ENCODE measurements at regions not wholly inside any gene's neighbourhood (a gene's known extent, or its start where the extent isn't known, plus 50 kb on each side); places are given as distances from the start of the nearest gene placed in this dataset.
"Not testable (repeated sequence)": the region's sequence is repeated elsewhere in the genome, so short reads cannot be mapped to it uniquely, and the experiment has no call there.

- peak; percentile 59 to 61 for DNase-seq
Measured at GRCh38 chr18:961644-962355, 57.1 kb downstream of the ADCYAP1 start.

DNA sequence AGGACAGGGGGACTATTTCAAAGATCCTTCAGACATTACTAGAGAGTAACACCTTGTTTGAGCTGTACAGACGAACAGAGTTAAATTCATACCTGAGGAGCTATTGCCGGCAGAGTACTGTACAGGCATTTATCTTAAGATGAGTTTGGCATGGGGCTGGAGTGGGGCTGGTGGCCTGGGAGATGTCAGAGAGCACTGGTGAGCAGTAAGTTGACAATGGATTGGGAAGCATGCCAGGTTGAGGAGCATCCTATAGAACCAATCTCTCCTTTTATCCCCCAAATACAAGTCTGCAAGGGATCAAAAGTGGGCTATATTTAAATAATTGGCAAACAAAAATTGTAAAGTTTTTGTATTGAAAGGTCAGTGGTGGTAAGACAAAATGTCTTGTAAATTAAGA lies 58.6 kb downstream of the ADCYAP1 start:
- no peak for DNase-seq

DNA sequence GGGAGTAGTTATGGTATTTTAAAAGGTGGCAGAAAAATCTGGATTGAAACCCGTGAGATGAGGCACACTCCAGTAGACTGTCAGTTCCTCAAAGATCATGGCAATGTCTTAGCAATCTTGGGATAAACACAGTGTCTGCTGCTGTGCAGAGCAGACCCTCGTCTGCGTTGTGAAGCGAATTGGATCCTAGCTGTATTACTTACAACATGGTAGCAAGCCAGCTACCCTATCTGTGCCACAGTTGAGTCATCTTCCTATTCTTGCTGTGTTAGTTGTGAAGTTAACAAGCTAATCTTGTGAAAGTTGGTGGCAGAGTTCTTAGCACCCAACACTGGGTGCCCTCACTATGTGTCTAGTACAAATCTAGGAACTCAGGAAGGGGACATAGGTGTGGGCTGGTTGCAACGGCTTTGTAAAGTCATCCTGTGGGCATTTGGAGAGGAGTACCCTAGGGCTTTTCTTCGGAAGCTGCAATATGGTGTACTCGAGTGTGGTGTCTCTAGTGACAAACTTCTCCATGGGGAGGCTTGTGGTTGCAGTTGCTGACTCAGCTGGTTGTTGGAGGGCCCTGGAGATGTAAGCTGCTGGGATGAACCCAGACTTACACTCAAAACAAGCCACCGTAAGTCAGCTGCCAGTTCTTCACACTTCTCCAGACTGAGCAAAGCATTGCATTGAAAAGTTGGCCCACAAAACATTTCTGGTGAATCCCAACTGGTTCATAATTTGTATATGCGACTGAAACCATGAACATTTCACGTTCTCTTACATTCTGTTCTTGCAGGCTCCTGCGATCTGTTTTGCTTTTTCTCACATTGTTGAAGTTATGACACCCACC lies 61.5 kb downstream of the ADCYAP1 start:
- no peak for DNase-seq

DNA sequence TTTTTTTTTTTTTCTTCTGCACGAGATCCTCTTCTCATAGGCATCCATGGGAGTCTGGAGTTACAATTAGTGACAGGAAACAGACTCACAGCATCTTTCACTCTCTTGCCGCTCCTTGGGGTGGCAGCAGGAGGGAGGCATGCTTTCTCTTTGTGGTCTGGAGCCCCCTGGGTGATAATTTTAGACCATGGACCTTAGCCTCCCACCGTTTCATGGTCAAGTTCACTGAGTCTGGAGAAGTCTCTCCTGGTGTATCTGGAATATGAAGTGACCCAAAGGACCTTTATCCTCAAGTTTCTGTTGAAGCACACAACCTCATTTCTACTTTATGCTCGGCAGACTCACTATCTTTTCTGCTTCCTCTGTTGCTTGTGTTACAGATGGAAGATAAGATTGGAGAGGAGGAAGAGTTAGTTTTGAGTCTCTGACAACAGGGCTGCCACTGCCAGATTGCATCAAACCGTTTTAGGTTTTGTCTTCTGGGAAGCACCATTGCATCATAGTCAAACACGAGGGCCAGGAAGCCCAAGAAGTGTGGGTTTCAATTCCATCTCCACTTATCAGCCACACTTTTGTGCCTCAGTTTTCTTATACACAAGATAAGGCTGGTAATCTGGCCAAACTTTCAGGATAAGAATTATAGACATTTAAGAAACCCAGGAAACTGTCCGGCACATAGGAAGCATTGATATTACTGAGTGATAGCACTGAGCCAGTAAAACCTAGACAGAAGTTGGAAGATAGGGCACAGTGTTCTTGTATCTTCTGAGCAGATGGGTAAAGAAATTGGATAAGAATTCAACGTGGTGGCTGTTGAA lies 62.3 kb downstream of the ADCYAP1 start:
- no peak for DNase-seq

DNA sequence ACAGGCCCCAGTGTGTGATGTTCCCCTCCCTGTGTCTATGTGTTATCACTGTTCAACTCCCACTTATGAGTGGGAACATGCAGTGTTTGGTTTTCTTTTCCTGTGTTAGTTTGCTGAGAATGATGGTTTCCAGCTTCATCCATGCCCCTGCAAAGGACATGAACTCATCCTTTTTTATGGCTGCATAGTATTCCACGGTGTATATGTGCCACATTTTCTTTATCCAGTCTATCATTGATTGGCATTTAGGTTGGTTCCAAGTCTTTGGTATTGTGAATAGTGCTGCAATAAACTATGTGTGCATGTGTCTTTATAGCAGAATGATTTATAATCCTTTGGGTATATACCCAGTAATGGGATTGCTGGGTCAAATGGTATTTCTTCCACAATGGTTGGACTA lies 64.2 kb downstream of the ADCYAP1 start:
- DNase-seq: not testable (repeated sequence)

DNA sequence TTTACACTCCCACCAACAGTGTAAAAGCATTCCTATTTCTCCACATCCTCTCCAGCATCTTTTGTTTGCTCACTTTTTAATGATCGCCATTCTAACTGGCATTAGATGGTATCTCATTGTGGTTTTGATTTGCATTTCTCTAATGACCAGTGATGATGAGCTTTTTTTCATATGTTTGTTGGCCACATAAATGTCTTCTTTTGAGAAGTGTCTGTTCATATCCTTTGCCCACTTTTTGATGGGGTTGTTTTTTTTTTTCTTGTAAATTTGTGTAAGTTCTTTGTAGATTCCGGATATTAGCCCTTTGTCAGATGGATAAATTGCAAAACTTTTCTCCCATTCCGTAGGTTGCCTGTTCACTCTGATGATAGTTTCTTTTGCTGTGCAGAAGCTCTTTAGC lies 64.6 kb downstream of the ADCYAP1 start:
- not testable (repeated sequence) for DNase-seq

DNA sequence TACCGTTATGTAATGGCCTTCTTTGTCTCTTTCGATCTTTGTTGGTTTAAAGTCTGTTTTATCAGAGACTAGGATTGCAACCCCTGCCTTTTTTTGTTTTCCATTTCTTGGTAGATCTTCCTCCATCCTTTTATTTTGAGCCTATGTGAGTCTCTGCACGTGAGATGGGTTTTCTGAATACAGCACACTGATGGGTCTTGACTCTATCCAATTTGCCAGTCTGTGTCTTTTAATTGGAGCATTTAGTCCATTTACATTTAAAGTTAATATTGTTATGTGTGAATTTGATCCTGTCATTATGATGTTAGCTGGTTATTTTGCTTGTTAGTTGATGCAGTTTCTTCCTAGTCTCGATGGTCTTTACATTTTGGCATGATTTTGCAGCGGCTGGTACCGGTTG lies 69.9 kb downstream of the ADCYAP1 start:
- not testable (repeated sequence) for DNase-seq

- DNase-seq: not testable (repeated sequence)
Measured at GRCh38 chr18:976393-977128, 71.9 kb downstream of the ADCYAP1 start.

GRCh38 chr18:977327-977726 lies 72.7 kb downstream of the ADCYAP1 start:
- not testable (repeated sequence) for DNase-seq

GRCh38 chr18:977732-978131 lies 73.1 kb downstream of the ADCYAP1 start:
- DNase-seq: not testable (repeated sequence)

DNA sequence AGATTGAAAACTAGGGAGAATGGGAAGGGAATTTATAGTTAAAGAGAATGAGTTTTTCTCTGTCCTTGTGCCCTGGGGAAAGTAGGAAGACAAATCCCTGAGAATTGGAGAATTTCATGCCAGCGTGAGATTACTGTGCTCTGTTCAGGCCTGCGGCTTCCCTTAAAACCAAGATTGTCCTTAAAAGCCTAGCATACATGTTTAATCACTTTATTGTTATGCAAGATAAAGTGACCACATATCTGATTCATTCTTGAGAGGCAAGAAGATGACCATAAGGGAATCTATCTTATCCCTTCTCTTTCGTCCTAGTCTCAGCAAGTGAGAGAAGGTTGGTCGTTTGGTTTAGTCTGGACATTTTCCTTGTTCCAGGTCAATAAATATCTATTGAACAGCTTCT lies 75.9 kb downstream of the ADCYAP1 start:
- DNase-seq: no peak

DNA sequence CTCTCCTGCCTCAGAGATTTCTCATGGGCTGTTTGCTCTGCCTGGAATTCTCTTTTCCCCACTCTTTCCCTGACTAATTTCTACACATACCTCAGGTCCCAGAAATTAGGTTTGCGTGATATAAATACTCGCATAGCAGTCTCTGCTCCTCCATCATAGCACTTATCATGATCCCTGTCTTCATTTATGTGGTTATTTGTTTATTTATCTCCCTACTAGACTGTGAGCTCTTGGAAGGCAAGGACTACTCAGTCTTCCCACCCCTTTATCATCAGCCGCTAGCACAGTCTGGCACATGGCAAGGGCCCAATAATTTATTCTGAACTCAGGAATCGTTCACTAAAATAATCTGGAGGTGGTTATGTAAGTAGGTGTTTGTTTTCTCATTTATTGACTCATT lies 79.3 kb downstream of the ADCYAP1 start:
- no peak for DNase-seq

GRCh38 chr18:985212-985661 lies 80.6 kb downstream of the ADCYAP1 start:
- no peak for DNase-seq

GRCh38 chr18:986051-986450 lies 81.4 kb downstream of the ADCYAP1 start:
- no peak for DNase-seq

DNA sequence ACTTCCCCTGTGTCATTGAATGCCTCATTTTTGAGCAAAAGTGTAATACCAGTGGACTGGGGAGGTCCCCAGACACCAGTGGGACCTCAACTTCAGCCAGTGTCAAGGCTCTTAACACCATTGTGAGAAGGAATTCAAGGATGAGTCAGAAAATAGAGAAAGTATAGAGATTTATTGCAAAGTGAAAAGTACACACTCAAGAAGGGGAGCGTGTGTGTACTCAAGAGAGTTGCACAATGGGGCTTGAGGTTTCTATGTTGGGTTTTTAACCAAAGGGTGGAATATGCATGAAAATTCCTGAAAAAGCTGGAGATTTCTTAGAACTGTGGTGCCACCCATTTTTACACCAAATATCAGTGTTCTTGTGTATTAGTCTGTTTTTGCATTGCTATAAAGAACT lies 81.9 kb downstream of the ADCYAP1 start:
- no peak for DNase-seq

GRCh38 chr18:987325-988186 lies 82.9 kb downstream of the ADCYAP1 start:
- no peak for DNase-seq

DNA sequence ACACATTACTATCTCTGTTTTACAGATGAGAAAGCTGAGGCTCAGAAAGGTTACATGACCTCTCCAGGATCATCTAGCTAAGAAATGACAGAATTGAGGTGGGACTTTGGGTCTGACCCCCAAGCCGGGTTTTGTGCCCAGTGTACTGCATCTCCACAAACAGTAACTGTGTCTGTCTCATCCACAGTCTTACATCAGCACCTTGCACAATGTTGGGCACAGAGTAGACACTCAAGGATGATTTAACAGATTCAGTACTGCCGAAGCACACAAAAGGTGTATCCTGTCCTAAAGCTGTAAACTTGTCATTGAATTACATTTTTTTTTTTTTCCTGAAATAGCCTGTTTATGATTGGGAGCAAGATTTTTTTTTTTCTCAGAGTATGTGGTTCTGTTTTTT lies 84.8 kb downstream of the ADCYAP1 start:
- no peak for DNase-seq

DNA sequence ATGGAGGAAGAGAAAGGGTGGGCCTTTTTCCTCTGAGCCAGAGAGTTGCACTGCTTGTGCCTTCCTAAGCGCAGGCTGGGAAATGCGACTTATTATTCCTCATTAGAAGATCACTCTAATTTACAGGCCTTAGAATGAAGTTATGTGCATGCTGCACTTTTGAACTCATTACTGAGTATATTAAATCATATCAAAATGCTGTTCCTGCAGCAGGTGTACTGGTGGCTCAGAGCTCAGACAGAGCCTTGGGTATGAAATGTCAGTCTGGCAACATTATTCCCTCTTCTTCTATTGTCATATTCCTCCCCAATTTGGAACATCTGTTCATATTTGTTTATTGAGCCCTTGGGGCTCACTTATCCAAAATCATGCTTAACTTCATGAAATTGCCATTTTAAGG lies 85.5 kb downstream of the ADCYAP1 start:
- DNase-seq: no peak

GRCh38 chr18:991441-991840 lies 86.8 kb downstream of the ADCYAP1 start:
- DNase-seq: no peak

GRCh38 chr18:993560-993959 lies 88.9 kb downstream of the ADCYAP1 start:
- no peak for DNase-seq

DNA sequence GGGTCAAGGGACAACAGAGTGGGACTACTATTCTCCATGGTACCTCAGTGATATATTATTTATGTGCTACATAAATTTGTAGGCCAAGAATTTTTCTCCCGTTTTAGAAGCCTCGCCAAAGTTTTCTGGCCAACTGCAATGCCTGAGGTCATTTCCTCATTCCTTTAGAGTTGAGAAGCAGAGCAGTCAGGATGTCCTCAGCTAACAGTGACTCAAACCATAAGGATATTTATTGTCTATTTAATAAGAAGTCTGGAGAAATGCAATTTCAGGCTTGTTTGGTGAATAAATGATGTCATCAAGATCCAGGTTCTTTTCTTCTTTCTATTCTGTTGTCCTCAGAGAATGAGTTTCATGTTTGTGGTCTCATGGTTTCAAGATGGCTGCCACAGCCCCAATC lies 91.0 kb downstream of the ADCYAP1 start:
- no peak for DNase-seq

DNA sequence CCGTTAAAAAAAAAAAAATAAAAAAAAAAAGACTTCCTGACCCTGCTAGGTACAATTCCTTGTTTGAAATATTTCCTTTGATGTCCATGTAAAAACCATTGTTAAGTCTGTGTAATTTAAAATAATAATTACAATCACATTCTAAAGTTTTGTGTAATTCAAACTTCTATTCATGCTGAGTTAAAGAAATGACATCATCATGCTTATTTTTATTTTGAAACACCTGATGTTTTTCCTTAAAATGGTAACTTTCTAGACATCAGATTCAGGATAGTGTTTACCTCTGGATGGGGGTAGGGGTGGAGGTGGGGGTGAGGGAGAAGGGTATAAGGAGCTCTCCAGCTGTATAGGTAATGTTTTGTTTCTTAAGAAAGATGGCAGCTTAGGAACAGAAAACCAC lies 92.8 kb downstream of the ADCYAP1 start:
- DNase-seq: no peak
